HTR-8/SVneo (cell line): ENCODE measurements at regions not wholly inside any gene's neighbourhood (a gene's known extent, or its start where the extent isn't known, plus 50 kb on each side); places are given as distances from the start of the nearest gene placed in this dataset.
"Not testable (repeated sequence)": the region's sequence is repeated elsewhere in the genome, so short reads cannot be mapped to it uniquely, and the experiment has no call there.

ENCODE experiments used
- DNase-seq: peaks from one replicate; pipeline ENCODE4 v3.0.0; 2011; ENCODE audit warnings: low spot score, mixed read lengths; ENCODE audit not compliant: insufficient read length
- FAIRE-seq: peaks from 2 replicates; lab custom pipeline; 2011; peaks lifted over from hg19 to GRCh38; lab: Jason Lieb, UNC

GRCh38 chr13:90014038-90014437 is 1333.4 kb upstream of the MIR17HG start:
- DNase-seq: no peak
- FAIRE-seq: no peak

GRCh38 chr13:90015565-90016507 is 1331.7 kb upstream of the MIR17HG start:
- FAIRE-seq (no peak), DNase-seq (no peak)

- no peak for FAIRE-seq
- no peak for DNase-seq
These were observed 1330.8 kb upstream of the MIR17HG start for GRCh38 chr13:90016688-90017087.

- DNase-seq (no peak), FAIRE-seq (no peak)
These were observed 1326.9 kb upstream of the MIR17HG start for GRCh38 chr13:90020536-90021070.

- FAIRE-seq (no peak), DNase-seq (no peak)
These were observed 1320.1 kb upstream of the MIR17HG start for GRCh38 chr13:90027409-90027808.

GRCh38 chr13:90032313-90032712 is 1315.2 kb upstream of the MIR17HG start:
- no peak for DNase-seq
- no peak for FAIRE-seq

- DNase-seq (no peak), FAIRE-seq (no peak)
These were observed 1314.5 kb upstream of the MIR17HG start for GRCh38 chr13:90032841-90033493.

GRCh38 chr13:90039516-90039915 is 1308.0 kb upstream of the MIR17HG start:
- DNase-seq (no peak), FAIRE-seq (no peak)

GRCh38 chr13:90047600-90047999 is 1299.9 kb upstream of the MIR17HG start:
- no peak for FAIRE-seq
- no peak for DNase-seq

GRCh38 chr13:90049989-90050671 is 1297.4 kb upstream of the MIR17HG start:
- DNase-seq (no peak), FAIRE-seq (no peak)

- FAIRE-seq: no peak
- DNase-seq: no peak
These were observed 1292.4 kb upstream of the MIR17HG start for GRCh38 chr13:90055121-90055520.

- no peak for FAIRE-seq
- no peak for DNase-seq
These were observed 1291.7 kb upstream of the MIR17HG start for GRCh38 chr13:90055760-90056159.

- not testable (repeated sequence) for DNase-seq, FAIRE-seq
These were observed 1283.3 kb upstream of the MIR17HG start for GRCh38 chr13:90064226-90064625.

- DNase-seq: no peak
- no peak for FAIRE-seq
These were observed 1278.8 kb upstream of the MIR17HG start for GRCh38 chr13:90068658-90069057.

GRCh38 chr13:90070362-90070761 is 1277.1 kb upstream of the MIR17HG start:
- DNase-seq (no peak), FAIRE-seq (no peak)

GRCh38 chr13:90070837-90071525 is 1276.5 kb upstream of the MIR17HG start:
- DNase-seq: no peak
- no peak for FAIRE-seq

- FAIRE-seq: no peak
- DNase-seq: no peak
These were observed 1262.7 kb upstream of the MIR17HG start for GRCh38 chr13:90084684-90085290.

GRCh38 chr13:90089051-90089450 is 1258.4 kb upstream of the MIR17HG start:
- DNase-seq (no peak), FAIRE-seq (no peak)

GRCh38 chr13:90091611-90092010 is 1255.9 kb upstream of the MIR17HG start:
- DNase-seq: no peak

GRCh38 chr13:90094357-90094756 is 1253.1 kb upstream of the MIR17HG start:
- FAIRE-seq (no peak), DNase-seq (no peak)

More at GRCh38 chr13:90091611-90092010, 1255.9 kb upstream of the MIR17HG start:
- FAIRE-seq: no peak
